ENCODE measurements at regions not wholly inside any gene's neighbourhood (a gene's known extent, or its start where the extent isn't known, plus 50 kb on each side); places are given as distances from the start of the nearest gene placed in this dataset.
A peak's percentile ranks its signal among the peaks of the same experiment; 100 is the strongest.
"Not testable (repeated sequence)": the region's sequence is repeated elsewhere in the genome, so short reads cannot be mapped to it uniquely, and the experiment has no call there.

GRCh38 chr22:22357024-22357883, 112.7 kb downstream of the VPREB1 start:
- DNase-seq, result peak; percentile 87
- Mint-ChIP-seq H3K27me3 (peaks cover 21% of the 10 kb centered on the region), H3K4me1 (peaks cover 7% of the 10 kb centered on the region), H3K4me3 (no peak overlapping the region), H3K9me3 (no peaks in the 10 kb centered on the region), H3K27ac (no peak overlapping the region), H3K36me3 (ENCODE audit: low read depth) (no peaks in the 10 kb centered on the region)
- ATAC-seq, result peak; percentile 87

GRCh38 chr22:22358152-22358551, 113.6 kb downstream of the VPREB1 start:
- peaks cover 20% of the 10 kb centered on the region for H3K27me3 Mint-ChIP-seq
- no peak overlapping the region for H3K27ac Mint-ChIP-seq
- H3K4me3 Mint-ChIP-seq, result no peak overlapping the region

GRCh38 chr22:22358686-22359085, 114.1 kb downstream of the VPREB1 start:
- no peaks in the 10 kb centered on the region for H3K36me3 Mint-ChIP-seq (ENCODE audit: low read depth)
- ATAC-seq, result no peak
- H3K27me3 Mint-ChIP-seq, result peaks cover 20% of the 10 kb centered on the region
- DNase-seq, result no peak
- H3K9me3 Mint-ChIP-seq, result no peaks in the 10 kb centered on the region
- H3K27ac Mint-ChIP-seq, result no peak overlapping the region
- no peak overlapping the region for H3K4me3 Mint-ChIP-seq
- H3K4me1 Mint-ChIP-seq, result peaks cover 5% of the 10 kb centered on the region

More at GRCh38 chr22:22358152-22358551, 113.6 kb downstream of the VPREB1 start:
- DNase-seq (no peak), ATAC-seq (no peak)
- no peaks in the 10 kb centered on the region for H3K36me3 Mint-ChIP-seq (ENCODE audit: low read depth)
- H3K9me3 Mint-ChIP-seq, result no peaks in the 10 kb centered on the region
- H3K4me1 Mint-ChIP-seq, result peaks cover 5% of the 10 kb centered on the region

GRCh38 chr22:22359465-22359864, 114.9 kb downstream of the VPREB1 start:
- Mint-ChIP-seq H3K4me3 (no peak overlapping the region), H3K27ac (no peak overlapping the region), H3K4me1 (peaks cover 5% of the 10 kb centered on the region), H3K36me3 (ENCODE audit: low read depth) (no peaks in the 10 kb centered on the region), H3K27me3 (peaks cover 20% of the 10 kb centered on the region), H3K9me3 (no peaks in the 10 kb centered on the region)
- ATAC-seq (no peak), DNase-seq (no peak)

DNA sequence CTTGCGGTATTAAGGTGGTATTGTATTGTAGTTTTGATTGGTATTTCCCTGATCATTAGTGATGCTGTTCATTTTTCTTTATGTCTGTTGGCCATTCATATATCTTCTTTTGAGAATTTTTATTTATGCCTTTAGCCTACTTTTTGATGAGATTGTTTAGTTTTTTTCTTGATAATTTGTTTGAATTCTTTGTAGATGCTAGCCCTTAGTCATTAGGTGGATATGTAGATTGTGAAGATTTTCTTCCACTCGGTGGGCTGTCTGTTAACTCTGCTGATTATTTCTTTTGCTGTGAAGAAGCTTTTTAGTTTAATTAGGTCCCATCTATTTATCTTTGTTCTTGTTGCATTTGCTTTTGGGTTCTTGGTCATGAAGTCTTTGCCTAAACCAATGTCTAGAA, 115.4 kb downstream of the VPREB1 start:
- Mint-ChIP-seq H3K4me1 (peaks cover 5% of the 10 kb centered on the region), H3K4me3 (no peak overlapping the region), H3K27ac (no peak overlapping the region), H3K9me3 (no peaks in the 10 kb centered on the region), H3K27me3 (peaks cover 21% of the 10 kb centered on the region), H3K36me3 (ENCODE audit: low read depth) (no peaks in the 10 kb centered on the region)
- no peak for ATAC-seq
- DNase-seq, result no peak

GRCh38 chr22:22362311-22362710, 117.7 kb downstream of the VPREB1 start:
- Mint-ChIP-seq H3K27ac (no peak overlapping the region), H3K4me1 (no peaks in the 10 kb centered on the region), H3K27me3 (peaks cover 13% of the 10 kb centered on the region), H3K9me3 (no peaks in the 10 kb centered on the region), H3K36me3 (ENCODE audit: low read depth) (no peaks in the 10 kb centered on the region), H3K4me3 (no peak overlapping the region)
- DNase-seq (no peak), ATAC-seq (no peak)

DNA sequence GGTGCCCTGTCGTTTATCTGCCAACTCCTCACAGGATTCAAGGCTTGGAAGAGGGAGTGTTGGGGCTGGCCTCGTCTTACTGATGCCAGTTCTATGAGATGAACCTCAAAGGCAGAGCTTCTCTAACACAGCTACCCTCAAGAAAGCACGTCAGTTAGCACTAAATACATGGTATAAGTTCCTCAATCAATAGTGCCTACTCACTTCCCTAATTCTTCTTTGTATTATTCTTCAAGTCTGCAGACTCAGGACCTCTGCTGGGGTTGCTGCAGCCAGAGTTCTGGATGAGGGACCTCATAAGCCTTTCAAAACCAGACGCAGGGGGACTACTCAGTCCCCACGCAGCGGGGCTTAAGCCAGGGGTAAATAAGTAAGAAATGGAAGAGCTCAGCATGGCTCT, 118.3 kb downstream of the VPREB1 start:
- Mint-ChIP-seq H3K27ac (no peak overlapping the region), H3K9me3 (no peaks in the 10 kb centered on the region), H3K4me3 (no peak overlapping the region), H3K27me3 (peaks cover 17% of the 10 kb centered on the region), H3K4me1 (no peaks in the 10 kb centered on the region), H3K36me3 (ENCODE audit: low read depth) (no peaks in the 10 kb centered on the region)
- no peak for ATAC-seq
- DNase-seq, result no peak

GRCh38 chr22:22364207-22364606, 119.6 kb downstream of the VPREB1 start:
- Mint-ChIP-seq H3K27ac (no peak overlapping the region), H3K36me3 (ENCODE audit: low read depth) (no peaks in the 10 kb centered on the region), H3K4me1 (no peaks in the 10 kb centered on the region), H3K4me3 (no peak overlapping the region), H3K27me3 (peaks cover 17% of the 10 kb centered on the region), H3K9me3 (no peaks in the 10 kb centered on the region)
- ATAC-seq (no peak), DNase-seq (no peak)

- H3K36me3 Mint-ChIP-seq (ENCODE audit: low read depth), result no peaks in the 10 kb centered on the region
- H3K9me3 Mint-ChIP-seq, result no peaks in the 10 kb centered on the region
- no peak overlapping the region for H3K27ac Mint-ChIP-seq
- peaks cover 17% of the 10 kb centered on the region for H3K27me3 Mint-ChIP-seq
- H3K4me1 Mint-ChIP-seq, result no peaks in the 10 kb centered on the region
- H3K4me3 Mint-ChIP-seq, result no peak overlapping the region
- DNase-seq (no peak), ATAC-seq (no peak)
Observed at GRCh38 chr22:22366537-22366936, 122.0 kb downstream of the VPREB1 start.

DNA sequence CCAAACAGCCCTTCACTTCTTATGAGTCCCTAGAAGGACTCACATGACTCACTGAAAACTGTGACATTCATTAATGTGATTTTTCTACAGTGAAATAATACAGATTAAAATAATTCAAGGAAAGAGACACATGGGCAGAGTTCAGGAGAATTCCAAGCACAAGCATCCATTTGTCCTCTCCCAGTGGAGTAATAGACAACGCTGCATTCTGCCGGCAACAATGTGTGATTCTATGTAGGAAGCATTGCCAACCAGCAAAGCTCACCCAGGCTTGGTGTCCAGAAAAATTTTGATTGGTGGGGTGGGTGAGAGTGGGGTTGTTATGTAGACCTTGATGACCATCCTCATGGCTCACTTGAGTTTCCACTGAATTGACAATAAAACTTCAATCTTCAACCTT, 123.9 kb downstream of the VPREB1 start:
- Mint-ChIP-seq H3K27ac (no peak overlapping the region), H3K9me3 (no peaks in the 10 kb centered on the region), H3K27me3 (peaks cover 16% of the 10 kb centered on the region), H3K36me3 (ENCODE audit: low read depth) (no peaks in the 10 kb centered on the region), H3K4me3 (no peak overlapping the region), H3K4me1 (no peaks in the 10 kb centered on the region)
- DNase-seq (no peak), ATAC-seq (no peak)

DNA sequence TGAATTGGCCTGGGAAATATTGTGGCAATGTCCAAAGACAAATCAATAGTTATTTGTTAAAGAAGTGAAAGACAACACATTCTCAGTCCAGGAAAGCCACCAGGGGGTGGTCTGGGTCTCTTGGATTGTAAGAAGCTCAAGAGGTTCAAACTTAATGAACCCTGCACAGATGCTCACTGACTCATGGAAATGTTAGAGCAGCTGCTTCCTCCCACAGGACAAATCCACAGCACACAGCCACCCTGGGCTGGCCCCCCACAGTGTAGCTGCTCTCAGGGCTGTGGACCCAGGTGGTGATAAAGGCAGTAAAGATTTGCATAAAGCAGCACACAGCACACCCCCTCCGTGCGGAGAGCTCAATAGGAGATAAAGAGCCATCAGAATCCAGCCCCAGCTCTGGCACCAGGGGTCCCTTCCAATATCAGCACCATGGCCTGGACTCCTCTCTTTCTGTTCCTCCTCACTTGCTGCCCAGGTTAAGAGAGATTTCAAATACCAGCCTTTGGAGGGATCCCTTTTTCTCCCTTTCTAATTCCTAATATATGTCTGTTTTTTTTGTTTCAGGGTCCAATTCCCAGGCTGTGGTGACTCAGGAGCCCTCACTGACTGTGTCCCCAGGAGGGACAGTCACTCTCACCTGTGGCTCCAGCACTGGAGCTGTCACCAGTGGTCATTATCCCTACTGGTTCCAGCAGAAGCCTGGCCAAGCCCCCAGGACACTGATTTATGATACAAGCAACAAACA, 124.8 kb downstream of the VPREB1 start:
- peak; percentile 36 for ATAC-seq
- H3K9me3 Mint-ChIP-seq; H3K27ac Mint-ChIP-seq; H3K4me3 Mint-ChIP-seq; DNase-seq; H3K4me1 Mint-ChIP-seq; H3K36me3 Mint-ChIP-seq (ENCODE audit: low read depth): not testable (repeated sequence)
- H3K27me3 Mint-ChIP-seq, result peaks cover 16% of the 10 kb centered on the region

DNA sequence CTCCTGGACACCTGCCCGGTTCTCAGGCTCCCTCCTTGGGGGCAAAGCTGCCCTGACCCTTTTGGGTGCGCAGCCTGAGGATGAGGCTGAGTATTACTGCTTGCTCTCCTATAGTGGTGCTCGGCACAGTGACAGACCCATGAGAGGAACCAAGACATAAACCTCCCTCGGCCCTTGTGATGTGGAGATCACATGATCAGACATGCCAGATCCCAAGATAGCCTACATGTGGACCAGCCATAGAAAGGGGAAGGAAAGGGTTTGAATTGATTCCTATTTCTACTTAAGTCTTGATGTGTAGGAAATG, 125.3 kb downstream of the VPREB1 start:
- H3K27me3 Mint-ChIP-seq, result peaks cover 13% of the 10 kb centered on the region
- no peaks in the 10 kb centered on the region for H3K4me1 Mint-ChIP-seq
- no peak for ATAC-seq
- no peak overlapping the region for H3K27ac Mint-ChIP-seq
- DNase-seq, result no peak
- H3K36me3 Mint-ChIP-seq (ENCODE audit: low read depth), result no peaks in the 10 kb centered on the region
- no peak overlapping the region for H3K4me3 Mint-ChIP-seq
- H3K9me3 Mint-ChIP-seq, result no peaks in the 10 kb centered on the region

DNA sequence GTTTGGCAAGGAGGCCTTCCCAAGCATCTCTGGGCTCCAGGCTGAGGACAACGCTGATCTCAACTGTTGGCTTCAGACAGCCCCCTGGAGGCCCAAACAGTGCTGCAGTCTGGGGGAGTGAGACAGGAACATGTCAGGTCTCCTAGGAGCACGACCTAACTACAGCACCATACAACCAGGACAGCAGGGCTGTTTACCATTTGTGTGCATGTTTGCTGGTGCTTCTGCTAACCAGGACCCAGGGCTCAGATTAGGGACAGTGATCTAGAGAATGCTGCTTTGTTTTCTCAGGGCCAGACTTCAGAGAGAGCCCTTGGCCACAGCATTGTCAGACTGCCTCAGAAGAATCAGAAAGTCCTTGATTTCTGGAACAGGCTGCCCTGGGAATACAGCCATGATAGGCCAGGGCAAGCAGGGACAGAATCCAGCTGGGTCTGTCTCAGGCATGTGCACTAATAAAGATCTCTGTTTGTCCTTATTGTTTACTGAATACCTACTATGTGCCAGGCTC, 126.5 kb downstream of the VPREB1 start:
- DNase-seq, result no peak
- peaks cover 14% of the 10 kb centered on the region for H3K27me3 Mint-ChIP-seq
- no peak overlapping the region for H3K27ac Mint-ChIP-seq
- ATAC-seq, result no peak
- H3K4me3 Mint-ChIP-seq, result no peak overlapping the region
- H3K36me3 Mint-ChIP-seq (ENCODE audit: low read depth), result no peaks in the 10 kb centered on the region
- no peaks in the 10 kb centered on the region for H3K4me1 Mint-ChIP-seq
- no peaks in the 10 kb centered on the region for H3K9me3 Mint-ChIP-seq

DNA sequence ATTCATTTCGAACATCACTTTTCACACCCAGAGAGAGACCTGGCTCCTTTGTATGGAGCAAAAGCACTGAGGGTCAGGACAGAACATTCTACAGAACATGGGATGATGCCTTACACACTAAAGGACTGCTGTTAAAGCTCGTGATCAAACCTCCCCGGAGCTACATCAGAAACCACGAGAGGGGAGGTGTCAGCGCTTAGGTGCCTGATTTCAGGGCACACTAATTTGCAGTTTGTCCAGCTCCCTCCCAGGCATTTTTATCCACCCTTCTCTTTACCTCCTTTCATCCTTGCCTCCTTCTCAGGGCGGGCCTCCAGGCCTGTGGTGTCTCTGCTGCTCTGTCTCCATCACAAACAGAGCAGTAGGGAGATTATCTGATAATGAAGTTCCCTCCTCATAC, 127.5 kb downstream of the VPREB1 start:
- no peaks in the 10 kb centered on the region for H3K36me3 Mint-ChIP-seq (ENCODE audit: low read depth)
- peaks cover 16% of the 10 kb centered on the region for H3K27me3 Mint-ChIP-seq
- ATAC-seq (no peak), DNase-seq (no peak)
- no peak overlapping the region for H3K27ac Mint-ChIP-seq
- H3K9me3 Mint-ChIP-seq, result no peaks in the 10 kb centered on the region
- no peaks in the 10 kb centered on the region for H3K4me1 Mint-ChIP-seq
- H3K4me3 Mint-ChIP-seq, result no peak overlapping the region

DNA sequence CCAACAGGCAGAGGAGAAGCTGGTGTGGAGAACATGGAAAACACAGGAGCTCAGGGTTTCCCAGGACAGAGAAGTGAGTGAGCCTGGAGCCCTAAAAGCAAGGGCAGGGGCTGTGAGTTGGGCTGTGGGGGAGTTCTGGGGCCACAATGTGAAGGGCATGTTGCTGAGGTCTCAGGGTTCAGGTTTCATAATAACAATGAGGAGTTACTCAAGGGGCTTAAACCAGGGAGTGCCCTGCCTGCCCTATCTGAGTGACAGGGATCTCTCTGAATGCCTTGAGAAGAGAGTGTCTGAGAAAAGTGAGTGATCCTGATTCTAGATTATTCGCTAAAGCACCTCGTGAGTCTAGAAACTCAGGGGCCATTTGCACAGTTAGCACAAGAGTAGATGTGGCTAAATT, 129.6 kb downstream of the VPREB1 start:
- no peak for ATAC-seq
- no peaks in the 10 kb centered on the region for H3K36me3 Mint-ChIP-seq (ENCODE audit: low read depth)
- H3K27me3 Mint-ChIP-seq, result peaks cover 9% of the 10 kb centered on the region
- H3K4me1 Mint-ChIP-seq, result no peaks in the 10 kb centered on the region
- no peak for DNase-seq
- no peak overlapping the region for H3K27ac Mint-ChIP-seq
- H3K9me3 Mint-ChIP-seq, result no peaks in the 10 kb centered on the region
- H3K4me3 Mint-ChIP-seq, result no peak overlapping the region
